K562 (cell line): ENCODE measurements at regions not wholly inside any gene's neighbourhood (a gene's known extent, or its start where the extent isn't known, plus 50 kb on each side); places are given as distances from the start of the nearest gene placed in this dataset.

Experiments
- ATAC-seq: fragments of 200-7000 bp; cut with Tn5 transposase; 3 replicates; pipeline ENCODE4 v1.9.1; 2020; ENCODE audit warnings: moderate library complexity
- BruUV-seq: library from RNA; stranded (reverse); fragments of 400-500 nt; replicated peaks from 2 replicates; lab custom pipeline; 2021; lab: Mats Ljungman, UMichigan
- CTCF ChIA-PET: fragments of 300-600 bp; formaldehyde crosslinking; extraction: SDS; loops from one replicate; lab custom pipeline; 2021; ENCODE audit warnings: low intra/inter-chr PET ratio; lab: Yijun Ruan, JAX
- POLR2A ChIA-PET: fragments of 300-600, 350-650 bp; sonication (Branson Sonifier 250); formaldehyde crosslinking; extraction: SDS; loops from one replicate; lab custom pipeline; 2021; ENCODE audit warnings: antibody characterized with exemption, inconsistent platforms; lab: Yijun Ruan, JAX
- DNase-seq, 4 experiments: peaks; one replicate each; pipeline versions ENCODE4 v3.0.0 to v3.0.0-alpha.2; 2011 to 2018; ENCODE audit warnings: low spot score in 3 of 4, mixed read lengths in 3 of 4; ENCODE audit errors: extremely low read depth in 1 of 4
- FAIRE-seq: peaks from 2 replicates; lab custom pipeline; 2011; peaks lifted over from hg19 to GRCh38; lab: Jason Lieb, UNC
- H2AFZ ChIP-seq: 2 replicates; pipeline ENCODE4 v1.6.0; 2011; ENCODE audit warnings: low read depth, low read length, control low read depth, inconsistent platforms
- H3K27ac ChIP-seq: fragments of 200-600 bp; 3 replicates; pipeline ENCODE4 v1.8.0; 2011; ENCODE audit warnings: low read depth, mild to moderate bottlenecking, control low read depth, inconsistent platforms, low read length, moderate library complexity, mixed read lengths; ENCODE audit errors: extremely low read depth
- H3K27me3 ChIP-seq, 2 experiments: fragments of 300-600 bp in 1 of 2; 2 replicates in 1 of 2; 3 replicates in 1 of 2; pipeline versions ENCODE4 v1.6.0 to v1.8.0; 2011; ENCODE audit warnings: inconsistent platforms in 2 of 2, low read length in 2 of 2, mild to moderate bottlenecking in 1 of 2, mixed read lengths in 1 of 2, moderate library complexity in 1 of 2; ENCODE audit not compliant: control insufficient read depth in 2 of 2, insufficient read depth in 2 of 2
- H3K36me3 ChIP-seq: fragments of 300-600 bp; 3 replicates; pipeline ENCODE4 v1.8.0; 2011; ENCODE audit warnings: mild to moderate bottlenecking, low read length, inconsistent platforms; ENCODE audit not compliant: control insufficient read depth, insufficient read depth
- H3K4me1 ChIP-seq, 2 experiments: fragments of 200-600 bp in 1 of 2; replicated peaks in 1 of 2; 2 replicates in 1 of 2; 3 replicates in 1 of 2; pipeline versions ENCODE4 v1.5.1 to v1.8.0; 2011; ENCODE audit warnings: inconsistent platforms in 2 of 2, low read length in 2 of 2, mild to moderate bottlenecking in 1 of 2, mixed read lengths in 1 of 2, moderate library complexity in 1 of 2; ENCODE audit not compliant: control insufficient read depth in 2 of 2, insufficient read depth in 2 of 2
- H3K4me2 ChIP-seq: 2 replicates; pipeline ENCODE4 v1.6.1; 2011; ENCODE audit warnings: low read length, control low read depth, inconsistent platforms, mixed read lengths; ENCODE audit not compliant: insufficient read depth
- H3K4me3 ChIP-seq: fragments of 200-600 bp; sonication (generic), shearing (Covaris generic); 2 replicates; pipeline ENCODE4 v1.5.1; 2016; ENCODE audit warnings: control low read depth, inconsistent platforms
- H3K79me2 ChIP-seq: fragments of 200-600 bp; 3 replicates; pipeline ENCODE4 v1.8.0; 2011; ENCODE audit warnings: low read length, inconsistent platforms; ENCODE audit not compliant: control insufficient read depth, insufficient read depth
- H3K9ac ChIP-seq, 2 experiments: 2 replicates each; pipeline versions ENCODE4 v1.6.0 to v1.6.1; 2011; ENCODE audit warnings: low read depth in 2 of 2, low read length in 2 of 2, control low read depth in 1 of 2, inconsistent platforms in 1 of 2, mild to moderate bottlenecking in 1 of 2, mixed read lengths in 1 of 2; ENCODE audit not compliant: insufficient read depth in 1 of 2
- H3K9me1 ChIP-seq: one replicate; pipeline ENCODE4 v1.6.0; 2011; ENCODE audit warnings: inconsistent platforms, mild to moderate bottlenecking, low read length, moderate library complexity; ENCODE audit not compliant: control insufficient read depth, insufficient read depth
- H3K9me3 ChIP-seq: replicated peaks from 2 replicates; pipeline ENCODE4 v1.5.1; 2011; ENCODE audit warnings: low read depth, low read length, inconsistent platforms; ENCODE audit not compliant: control insufficient read depth, insufficient read depth
- H4K20me1 ChIP-seq: replicated peaks from 2 replicates; pipeline ENCODE4 v1.6.1; 2011; ENCODE audit warnings: low read length, inconsistent platforms, mixed read lengths; ENCODE audit not compliant: control insufficient read depth, insufficient read depth
- ELF1 ChIP-seq: fragments of 200-800 bp; sonication (Bioruptor generic); IDR thresholded peaks from 2 replicates; pipeline ENCODE4 v1.6.1; 2016; ENCODE audit warnings: missing genetic modification characterization, missing compliant biosample characterization
- ELF4 ChIP-seq: fragments of 450-650 bp; formaldehyde crosslinking; IDR thresholded peaks from 2 replicates; pipeline ENCODE4 v1.4.0; 2022; ENCODE audit warnings: missing genetic modification characterization
- TFE3 ChIP-seq: fragments of 450-650 bp; formaldehyde crosslinking; IDR thresholded peaks from 2 replicates; pipeline ENCODE4 v1.4.0; 2020; ENCODE audit warnings: mild to moderate bottlenecking, mixed read lengths
- ZHX1 ChIP-seq: fragments of 150-350 bp; conservative IDR thresholded peaks from 2 replicates; pipeline ENCODE4 v1.6.1; 2014; ENCODE audit warnings: low read length
- WGBS: fragments of 100-300 bp; shearing (Covaris generic); methylation state at CpG from one replicate; pipeline ENCODE4 v1.1.6; 2016; ENCODE audit warnings: low coverage, mixed read lengths; ENCODE audit not compliant: insufficient coverage; ENCODE audit errors: missing lambda C conversion rate; 5-methylcytosine and 5-hydroxymethylcytosine counted together
- in situ Hi-C: fragments of 300-500 bp; cut with MboI; formaldehyde crosslinking; loops from 4 replicates; pipeline ENCODE4 v1.15.0; 2018; ENCODE audit warnings: inconsistent platforms, mixed read lengths
- intact Hi-C: fragments of 100-400 bp; cut with micrococcal nuclease; formaldehyde crosslinking; loops from 2 replicates; pipeline ENCODE4 v1.14.2; 2022

GRCh38 chr10:75304741-75305390 lies 69.1 kb upstream of the COMTD1 start:
- DNase-seq = no peak
- H2AFZ ChIP-seq = no peak overlapping the region
- no peak for FAIRE-seq
- WGBS = 1% methylated on average over 2 of the region's 2 CpGs
- BruUV-seq = no TSS peak
- ATAC-seq = no peak
- H3K4me3 ChIP-seq = no peak overlapping the region
- H3K9me1 ChIP-seq = no peaks in the 10 kb centered on the region
- ChIA-PET POLR2A (no interaction called here), CTCF (no interaction called here)
- TF ChIP-seq ELF4 (CRISPR knock-in tag) = no peak
- peak; percentile 71 for TF ChIP-seq TFE3 (CRISPR knock-in tag)
- no peak for TF ChIP-seq ZHX1
- TF ChIP-seq ELF1 (tag) = no peak
- H3K36me3 ChIP-seq = no peaks in the 10 kb centered on the region
- H3K4me2 ChIP-seq = no peak overlapping the region
- no peaks in the 10 kb centered on the region for H3K9me3 ChIP-seq
- intact Hi-C loops (no loop called here), in situ Hi-C loops (no loop called here)
- no peaks in the 10 kb centered on the region for H4K20me1 ChIP-seq
- no peaks in the 10 kb centered on the region; a peak in 1 of 5 replicates for H3K27me3 ChIP-seq
- H3K27ac ChIP-seq = no peak overlapping the region
- H3K4me1 ChIP-seq = no peaks in the 10 kb centered on the region
- H3K9ac ChIP-seq = no peak overlapping the region
- H3K79me2 ChIP-seq = no peaks in the 10 kb centered on the region
